Pancreas (tissue), 10 donors: ENCODE measurements at regions not wholly inside any gene's neighbourhood (a gene's known extent, or its start where the extent isn't known, plus 50 kb on each side); places are given as distances from the start of the nearest gene placed in this dataset.

Experiments
- ATAC-seq, 4 donors: fragments of 200-7000 bp; cut with Tn5 transposase; one replicate each; pipeline versions ENCODE4 v1.8.0 to v1.9.1; 2020; ENCODE audit warnings: mild to moderate bottlenecking in 4 of 4, moderate library complexity in 4 of 4
- DNase-seq, 6 donors: peaks; one replicate each; pipeline ENCODE4 v3.0.0-alpha.2; 2020
- FAIRE-seq: peaks from 2 replicates; lab custom pipeline; 2012; peaks lifted over from hg19 to GRCh38; lab: Jason Lieb, UNC
- H3K27ac ChIP-seq, 4 donors: fragments of 200-600 bp; sonication (generic); 1 replicate in 3 of 4; 2 replicates in 1 of 4; pipeline versions ENCODE4 v1.5.0 to v1.8.0; 2020
- H3K27me3 ChIP-seq, 4 donors: fragments of 200-600 bp; one replicate each; pipeline ENCODE4 v1.8.0; 2021
- H3K36me3 ChIP-seq, 3 donors: fragments of 200-600 bp; sonication (generic) in 1 of 3; one replicate each; pipeline versions ENCODE4 v1.5.0 to v1.8.0; 2020 to 2021
- H3K4me1 ChIP-seq, 3 donors: fragments of 200-600 bp; one replicate each; pipeline ENCODE4 v1.8.0; 2021
- H3K4me3 ChIP-seq, 4 donors: fragments of 200-600 bp; sonication (generic) in 2 of 4; one replicate each; pipeline versions ENCODE4 v1.5.0 to v1.8.0; 2020 to 2021
- H3K9me3 ChIP-seq, 4 donors: fragments of 200-600 bp; one replicate each; pipeline ENCODE4 v1.8.0; 2021
- WGBS, 2 donors: extraction: QIAGEN DNeasy Blood & Tissue Kit; methylation state at CpG; one replicate each; pipeline ENCODE4 v1.1.7; 2013; 5-methylcytosine and 5-hydroxymethylcytosine counted together
- intact Hi-C, 3 donors: fragments of 100-400 bp; cut with DNase I; formaldehyde crosslinking; loops; one replicate each; pipeline versions ENCODE4 v1.11.1 to v1.14.2; 2022
- TF ChIP-seq, protein P1 (sequence below), 4 donors: fragments of 200-600 bp; sonication (generic) in 3 of 4; IDR thresholded peaks; one replicate each; pipeline versions ENCODE4 v1.5.0 to v1.8.0; 2021; ENCODE audit warnings: antibody characterized with exemption in 4 of 4
- donor health status: healthy with polysubstance abuse.
- donor health status: DM: no; HTN: no; CAD: no; lungs with moderate emphysema.
- donor health status: DM: no; HTN: no; CAD: no.
- donor health status: control.
- donor health status: control.
- donor health status: Bipolar disorder and iron deficiency.
- donor health status: DM: yes; HTN: yes; CAD: no.
- donor health status: DM: no; HTN: no; CAD: no.
- donor health status: DM: no; HTN: no; CAD: no.
- donor health status: DM: yes; HTN: yes; CAD: no.

DNA sequence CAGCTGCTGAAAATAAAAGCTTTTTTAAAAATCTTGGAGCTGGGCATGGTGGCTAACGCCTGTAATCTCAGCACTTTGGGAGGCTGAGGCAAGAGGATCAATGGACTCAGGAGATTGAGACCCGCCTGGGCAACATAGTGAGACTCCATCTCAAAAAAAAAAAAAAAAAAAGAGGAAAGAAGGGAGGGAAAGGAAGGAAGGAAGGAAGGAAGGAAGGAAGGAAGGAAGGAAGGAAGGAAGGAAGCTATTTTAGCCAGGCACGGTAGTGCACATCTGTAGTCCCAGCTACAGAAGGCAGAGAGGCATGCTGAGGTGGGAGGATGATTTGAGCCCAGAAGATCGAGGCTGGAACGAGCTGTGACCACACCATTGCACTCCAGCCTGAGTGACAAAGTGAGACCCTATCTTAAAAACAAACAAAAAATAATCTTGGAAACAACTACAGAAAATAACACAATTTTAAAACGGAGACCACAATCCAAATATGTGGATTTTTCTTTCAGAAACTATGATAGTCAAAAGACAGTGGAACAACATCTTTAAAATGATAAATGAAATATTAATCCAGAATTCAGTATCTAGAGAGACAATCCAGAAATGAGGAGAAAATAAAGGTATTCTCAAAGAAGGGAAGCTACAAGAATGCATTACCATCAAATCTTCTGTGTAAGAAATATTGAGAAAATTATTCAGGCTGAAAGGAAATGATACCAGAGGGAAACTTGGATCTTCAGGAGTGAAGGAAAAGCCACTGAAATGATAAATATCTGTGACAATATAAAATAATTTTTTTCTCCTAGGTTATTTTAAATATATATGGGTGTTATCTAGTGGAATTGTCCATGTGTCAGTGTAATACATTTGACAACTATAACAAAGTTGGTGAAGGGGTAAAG lies 182.0 kb downstream of the GPX5 start:
- no peak for ATAC-seq
- WGBS, 2 donors, result 67 to 74% methylated on average over 6 of the region's 6 CpGs
- Histone ChIP-seq H3K4me1 (no peaks in the 10 kb centered on the region), H3K36me3 (no peaks in the 10 kb centered on the region), H3K27me3 (peaks cover 0 to 28% (median 1%) of the 10 kb centered on the region in 4 donors), H3K4me3 (no peak overlapping the region), H3K9me3 (peaks cover 0 to 4% (median 0%) of the 10 kb centered on the region in 4 donors), H3K27ac (no peak overlapping the region)
- TF ChIP-seq, protein P1, sequence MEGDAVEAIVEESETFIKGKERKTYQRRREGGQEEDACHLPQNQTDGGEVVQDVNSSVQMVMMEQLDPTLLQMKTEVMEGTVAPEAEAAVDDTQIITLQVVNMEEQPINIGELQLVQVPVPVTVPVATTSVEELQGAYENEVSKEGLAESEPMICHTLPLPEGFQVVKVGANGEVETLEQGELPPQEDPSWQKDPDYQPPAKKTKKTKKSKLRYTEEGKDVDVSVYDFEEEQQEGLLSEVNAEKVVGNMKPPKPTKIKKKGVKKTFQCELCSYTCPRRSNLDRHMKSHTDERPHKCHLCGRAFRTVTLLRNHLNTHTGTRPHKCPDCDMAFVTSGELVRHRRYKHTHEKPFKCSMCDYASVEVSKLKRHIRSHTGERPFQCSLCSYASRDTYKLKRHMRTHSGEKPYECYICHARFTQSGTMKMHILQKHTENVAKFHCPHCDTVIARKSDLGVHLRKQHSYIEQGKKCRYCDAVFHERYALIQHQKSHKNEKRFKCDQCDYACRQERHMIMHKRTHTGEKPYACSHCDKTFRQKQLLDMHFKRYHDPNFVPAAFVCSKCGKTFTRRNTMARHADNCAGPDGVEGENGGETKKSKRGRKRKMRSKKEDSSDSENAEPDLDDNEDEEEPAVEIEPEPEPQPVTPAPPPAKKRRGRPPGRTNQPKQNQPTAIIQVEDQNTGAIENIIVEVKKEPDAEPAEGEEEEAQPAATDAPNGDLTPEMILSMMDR (IDR thresholded peaks at IDR 0.05), result no peak
- FAIRE-seq, result no peak
- intact Hi-C loops, result no loop called here
- no peak for DNase-seq

DNA sequence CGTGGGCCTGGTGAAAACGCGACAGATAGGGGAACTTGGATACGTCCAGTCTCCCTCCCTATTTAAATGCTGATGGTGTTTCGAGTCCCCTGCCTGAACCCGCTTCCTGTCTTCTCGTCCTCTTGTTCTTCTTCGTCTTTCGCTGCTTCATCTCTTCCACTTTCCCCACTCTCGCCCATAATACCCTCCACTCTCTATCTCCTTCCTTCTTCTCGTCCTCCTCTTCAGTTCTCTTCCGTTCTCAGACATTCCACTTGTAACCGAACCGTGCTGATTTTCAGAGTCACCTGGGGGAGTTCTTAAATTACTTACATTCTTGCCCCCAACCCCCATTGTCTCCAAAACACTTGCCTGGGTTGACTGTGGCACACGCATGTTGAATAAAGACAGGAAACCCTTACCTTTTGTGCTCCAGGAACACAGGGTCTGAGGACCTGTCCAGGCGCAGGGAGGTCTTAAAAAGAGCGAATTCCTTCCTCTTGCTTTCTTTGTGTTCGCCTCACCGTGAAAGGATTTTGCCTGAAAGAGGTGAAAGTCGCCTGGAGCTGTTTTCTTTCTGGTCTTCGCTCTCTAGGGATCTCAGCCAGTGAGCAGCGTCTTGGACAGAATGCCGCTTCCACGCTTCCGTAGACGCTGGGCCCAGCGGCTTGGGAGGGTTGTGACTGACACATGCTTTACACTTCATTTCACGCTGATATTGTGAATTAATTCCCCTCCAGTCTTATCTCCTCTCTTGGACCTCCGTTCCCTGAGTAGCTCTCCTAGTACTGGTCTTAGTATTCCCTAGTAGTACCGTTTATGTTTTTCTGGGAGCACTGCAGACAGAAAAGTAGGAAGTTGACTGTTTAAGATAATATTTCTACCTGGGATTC lies 184.0 kb downstream of the GPX5 start:
- FAIRE-seq, result no peak
- no peak overlapping the region for H3K27ac ChIP-seq
- peaks cover 0 to 16% (median 0%) of the 10 kb centered on the region in 4 donors for H3K27me3 ChIP-seq

DNA sequence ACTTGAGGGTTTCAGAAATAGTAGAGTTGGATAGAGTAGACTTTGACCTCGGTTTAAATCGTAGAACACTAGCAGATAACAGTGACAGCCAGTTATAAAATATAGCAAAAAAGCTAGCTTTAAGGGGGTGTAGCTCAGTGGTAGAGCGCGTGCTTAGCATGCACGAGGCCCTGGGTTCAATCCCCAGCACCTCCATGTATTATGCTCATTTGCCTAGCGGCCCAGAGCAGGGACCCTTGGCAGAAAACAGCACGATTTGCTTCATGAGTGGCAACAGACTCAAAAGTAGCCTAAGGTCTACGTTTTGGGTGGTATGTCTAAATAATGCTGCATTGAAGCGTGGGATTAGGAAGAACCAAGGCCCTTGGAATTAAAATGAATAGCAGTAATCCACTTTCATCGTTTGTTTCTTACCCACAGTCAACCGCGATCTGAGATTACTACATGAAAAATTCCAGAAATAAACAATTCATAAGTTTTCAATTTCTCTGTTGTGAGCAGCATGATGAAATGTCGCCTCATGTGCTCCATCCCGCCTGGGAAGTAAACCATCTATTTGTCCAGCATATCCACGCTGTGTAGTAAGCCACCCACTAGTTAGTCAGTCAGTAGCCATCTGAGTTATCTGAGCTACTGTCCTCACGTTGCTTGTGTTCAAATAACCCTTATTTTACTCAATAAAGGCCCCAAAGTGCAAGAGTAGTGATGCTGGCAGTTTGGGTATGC lies 184.9 kb downstream of the GPX5 start:
- intact Hi-C loops, result no loop called here
- TF ChIP-seq, protein P1 (IDR thresholded peaks at IDR 0.05), result no peak
- no peak overlapping the region for H3K27ac ChIP-seq
- no peak for FAIRE-seq
- no peaks in the 10 kb centered on the region for H3K4me1 ChIP-seq
- WGBS, 2 donors, result 37 to 41% methylated on average over 16 of the region's 16 CpGs
- H3K27me3 ChIP-seq, result peaks cover 0 to 16% (median 0%) of the 10 kb centered on the region in 4 donors
- no peaks in the 10 kb centered on the region for H3K36me3 ChIP-seq
- H3K4me3 ChIP-seq, result no peak overlapping the region
- no peak for ATAC-seq
- peaks cover 0 to 4% (median 0%) of the 10 kb centered on the region in 4 donors for H3K9me3 ChIP-seq
- no peak for DNase-seq

More for the DNA sequence above, 184.0 kb downstream of the GPX5 start:
- TF ChIP-seq, protein P1 (IDR thresholded peaks at IDR 0.05), result no peak
- Histone ChIP-seq H3K9me3 (peaks cover 0 to 4% (median 0%) of the 10 kb centered on the region in 4 donors), H3K4me1 (no peaks in the 10 kb centered on the region), H3K36me3 (no peaks in the 10 kb centered on the region), H3K4me3 (peak overlapping the region in 1 of 4 donors; percentile 11)
- intact Hi-C loops, result no loop called here
- DNase-seq (no peak), ATAC-seq (peak in 1 of 4 donors; percentile 41)
- 4% methylated on average over 30 of the region's 30 CpGs for WGBS, 2 donors

DNA sequence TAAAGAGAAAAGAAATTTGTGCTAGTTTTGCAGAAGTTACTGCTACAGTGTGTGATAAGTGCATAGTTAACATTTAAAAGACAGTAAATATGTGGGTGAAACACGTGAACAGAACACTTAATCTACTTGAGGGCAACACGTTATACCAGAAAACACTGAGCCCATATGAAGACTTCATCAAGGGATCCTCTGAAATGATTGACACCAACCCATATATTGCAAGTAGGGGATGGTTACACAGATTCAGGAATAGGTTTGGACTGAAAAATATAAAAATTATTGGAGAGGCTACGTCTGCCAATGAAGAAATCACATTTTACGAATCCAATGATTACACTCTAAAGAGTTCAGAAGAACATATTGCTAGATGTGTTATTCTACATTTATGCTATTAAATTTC lies 185.6 kb downstream of the GPX5 start:
- FAIRE-seq (no peak), DNase-seq (no peak), ATAC-seq (no peak)
- Histone ChIP-seq H3K36me3 (no peaks in the 10 kb centered on the region), H3K27me3 (peaks cover 0 to 16% (median 0%) of the 10 kb centered on the region in 4 donors), H3K27ac (no peak overlapping the region), H3K4me3 (no peak overlapping the region), H3K9me3 (peaks cover 0 to 4% (median 0%) of the 10 kb centered on the region in 4 donors), H3K4me1 (no peaks in the 10 kb centered on the region)
- WGBS, 2 donors, result 54 to 64% methylated on average over 4 of the region's 4 CpGs
- intact Hi-C loops, result no loop called here
- TF ChIP-seq, protein P1 (IDR thresholded peaks at IDR 0.05), result no peak
